ENCODE measurements at regions not wholly inside any gene's neighbourhood (a gene's known extent, or its start where the extent isn't known, plus 50 kb on each side); places are given as distances from the start of the nearest gene placed in this dataset.

DNA sequence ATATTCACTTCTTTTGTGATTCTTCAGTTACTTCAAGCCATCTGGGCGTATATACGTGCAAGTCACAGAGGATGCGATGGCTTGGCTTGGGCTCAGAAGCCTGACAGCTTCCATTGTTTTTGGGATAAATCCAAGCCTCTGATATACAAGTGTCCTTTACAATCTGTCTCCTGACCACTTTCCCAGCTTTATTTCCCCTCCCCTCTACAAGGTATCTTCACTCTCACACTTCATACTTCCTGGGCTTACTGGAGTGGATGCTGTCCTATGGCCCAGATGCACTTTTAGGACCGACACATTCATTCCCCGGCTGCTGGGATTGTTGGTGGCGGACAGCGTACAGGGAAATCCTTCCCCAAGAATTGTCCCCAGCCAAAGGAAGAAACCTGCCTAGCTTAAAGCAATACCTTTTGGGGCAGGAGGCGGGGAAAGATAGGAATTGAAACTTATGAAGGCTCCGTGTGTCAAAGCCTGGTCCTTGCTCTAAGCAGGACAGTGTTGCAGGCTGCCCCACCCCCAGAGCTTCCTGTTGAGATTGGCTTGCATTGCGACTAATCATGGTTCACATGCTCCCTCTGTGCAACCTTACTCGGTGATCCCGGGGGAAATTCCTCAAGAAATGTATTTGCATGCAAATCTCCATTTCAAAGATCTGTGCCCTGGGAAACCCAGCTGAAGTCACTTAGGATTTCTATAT is 802.9 kb upstream of the ID2 start:
- Histone ChIP-seq H3K27ac (ENCODE audit: low read length) (no peak overlapping the region), H3K4me2 (ENCODE audit: low read length) (no peak overlapping the region), H3K4me3 (ENCODE audit: low read length) (no peak overlapping the region), H4K20me1 (ENCODE audit: insufficient read depth) (no peaks in the 10 kb centered on the region), H2AFZ (ENCODE audit: low read depth, low read length) (no peak overlapping the region), H3F3A (ENCODE audit: insufficient read depth, low read length, poor library complexity, severe bottlenecking) (no peaks in the 10 kb centered on the region), H3K27me3 (ENCODE audit: insufficient read depth, low read depth, low read length) (no peaks in the 10 kb centered on the region), H3K9me2 (ENCODE audit: insufficient read depth, low read length) (no peaks in the 10 kb centered on the region), H3K9me3 (ENCODE audit: low read length) (no peaks in the 10 kb centered on the region), H3K79me2 (replicated peaks; ENCODE audit: insufficient read depth, low read length) (no peaks in the 10 kb centered on the region), H3K36me3 (ENCODE audit: insufficient read depth, low read length) (no peaks in the 10 kb centered on the region), H3K9ac (ENCODE audit: low read length) (no peak overlapping the region)
- no peak for TF ChIP-seq EP300 (conservative IDR thresholded peaks at IDR 0.05; ENCODE audit: poor library complexity, severe bottlenecking)
- TF ChIP-seq, protein P1, sequence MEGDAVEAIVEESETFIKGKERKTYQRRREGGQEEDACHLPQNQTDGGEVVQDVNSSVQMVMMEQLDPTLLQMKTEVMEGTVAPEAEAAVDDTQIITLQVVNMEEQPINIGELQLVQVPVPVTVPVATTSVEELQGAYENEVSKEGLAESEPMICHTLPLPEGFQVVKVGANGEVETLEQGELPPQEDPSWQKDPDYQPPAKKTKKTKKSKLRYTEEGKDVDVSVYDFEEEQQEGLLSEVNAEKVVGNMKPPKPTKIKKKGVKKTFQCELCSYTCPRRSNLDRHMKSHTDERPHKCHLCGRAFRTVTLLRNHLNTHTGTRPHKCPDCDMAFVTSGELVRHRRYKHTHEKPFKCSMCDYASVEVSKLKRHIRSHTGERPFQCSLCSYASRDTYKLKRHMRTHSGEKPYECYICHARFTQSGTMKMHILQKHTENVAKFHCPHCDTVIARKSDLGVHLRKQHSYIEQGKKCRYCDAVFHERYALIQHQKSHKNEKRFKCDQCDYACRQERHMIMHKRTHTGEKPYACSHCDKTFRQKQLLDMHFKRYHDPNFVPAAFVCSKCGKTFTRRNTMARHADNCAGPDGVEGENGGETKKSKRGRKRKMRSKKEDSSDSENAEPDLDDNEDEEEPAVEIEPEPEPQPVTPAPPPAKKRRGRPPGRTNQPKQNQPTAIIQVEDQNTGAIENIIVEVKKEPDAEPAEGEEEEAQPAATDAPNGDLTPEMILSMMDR (IDR thresholded peaks at IDR 0.05; ENCODE audit: poor library complexity, severe bottlenecking) = no peak
- no peak for TF ChIP-seq MXI1 (conservative IDR thresholded peaks at IDR 0.05; ENCODE audit: poor library complexity, severe bottlenecking)
- TF ChIP-seq, protein P2, sequence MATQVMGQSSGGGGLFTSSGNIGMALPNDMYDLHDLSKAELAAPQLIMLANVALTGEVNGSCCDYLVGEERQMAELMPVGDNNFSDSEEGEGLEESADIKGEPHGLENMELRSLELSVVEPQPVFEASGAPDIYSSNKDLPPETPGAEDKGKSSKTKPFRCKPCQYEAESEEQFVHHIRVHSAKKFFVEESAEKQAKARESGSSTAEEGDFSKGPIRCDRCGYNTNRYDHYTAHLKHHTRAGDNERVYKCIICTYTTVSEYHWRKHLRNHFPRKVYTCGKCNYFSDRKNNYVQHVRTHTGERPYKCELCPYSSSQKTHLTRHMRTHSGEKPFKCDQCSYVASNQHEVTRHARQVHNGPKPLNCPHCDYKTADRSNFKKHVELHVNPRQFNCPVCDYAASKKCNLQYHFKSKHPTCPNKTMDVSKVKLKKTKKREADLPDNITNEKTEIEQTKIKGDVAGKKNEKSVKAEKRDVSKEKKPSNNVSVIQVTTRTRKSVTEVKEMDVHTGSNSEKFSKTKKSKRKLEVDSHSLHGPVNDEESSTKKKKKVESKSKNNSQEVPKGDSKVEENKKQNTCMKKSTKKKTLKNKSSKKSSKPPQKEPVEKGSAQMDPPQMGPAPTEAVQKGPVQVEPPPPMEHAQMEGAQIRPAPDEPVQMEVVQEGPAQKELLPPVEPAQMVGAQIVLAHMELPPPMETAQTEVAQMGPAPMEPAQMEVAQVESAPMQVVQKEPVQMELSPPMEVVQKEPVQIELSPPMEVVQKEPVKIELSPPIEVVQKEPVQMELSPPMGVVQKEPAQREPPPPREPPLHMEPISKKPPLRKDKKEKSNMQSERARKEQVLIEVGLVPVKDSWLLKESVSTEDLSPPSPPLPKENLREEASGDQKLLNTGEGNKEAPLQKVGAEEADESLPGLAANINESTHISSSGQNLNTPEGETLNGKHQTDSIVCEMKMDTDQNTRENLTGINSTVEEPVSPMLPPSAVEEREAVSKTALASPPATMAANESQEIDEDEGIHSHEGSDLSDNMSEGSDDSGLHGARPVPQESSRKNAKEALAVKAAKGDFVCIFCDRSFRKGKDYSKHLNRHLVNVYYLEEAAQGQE (IDR thresholded peaks at IDR 0.05; ENCODE audit: borderline replicate concordance) = no peak
- TF ChIP-seq TAF1 (IDR thresholded peaks at IDR 0.05; ENCODE audit: low read depth) = no peak
- TF ChIP-seq SMC3 (conservative IDR thresholded peaks at IDR 0.05; ENCODE audit: poor library complexity) = no peak
- no peak for TF ChIP-seq RAD21 (conservative IDR thresholded peaks at IDR 0.05)
- no peak for TF ChIP-seq EZH2 (IDR thresholded peaks at IDR 0.05; ENCODE audit: borderline replicate concordance, insufficient read depth, low read length, poor library complexity, severe bottlenecking)

DNA sequence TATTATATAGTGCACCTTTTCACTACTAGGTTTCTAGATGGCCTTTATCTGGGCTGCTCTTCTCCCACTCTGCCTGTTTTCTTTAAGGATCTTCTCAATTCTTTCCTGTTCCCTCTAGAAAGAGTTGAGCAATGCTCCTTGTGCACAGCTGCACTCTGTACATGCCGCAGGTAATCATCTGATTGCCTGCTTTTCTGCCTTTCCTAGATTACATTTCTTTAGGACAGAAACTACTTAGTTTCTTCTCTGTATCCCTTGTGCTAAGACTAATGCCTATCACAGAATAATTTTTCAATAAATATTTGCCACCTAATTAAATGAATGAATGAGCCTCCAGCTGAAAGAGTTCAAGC is 802.4 kb upstream of the ID2 start:
- no peak overlapping the region for H2AFZ ChIP-seq (ENCODE audit: low read depth, low read length)
- H3K79me2 ChIP-seq (replicated peaks; ENCODE audit: insufficient read depth, low read length) = no peaks in the 10 kb centered on the region
- TF ChIP-seq EP300 (conservative IDR thresholded peaks at IDR 0.05; ENCODE audit: poor library complexity, severe bottlenecking) (no peak), MXI1 (conservative IDR thresholded peaks at IDR 0.05; ENCODE audit: poor library complexity, severe bottlenecking) (no peak), EZH2 (IDR thresholded peaks at IDR 0.05; ENCODE audit: borderline replicate concordance, insufficient read depth, low read length, poor library complexity, severe bottlenecking) (no peak), RAD21 (conservative IDR thresholded peaks at IDR 0.05) (no peak), POLR2AphosphoS5 (IDR thresholded peaks at IDR 0.05) (no peak)
- TF ChIP-seq, protein P1 (IDR thresholded peaks at IDR 0.05; ENCODE audit: poor library complexity, severe bottlenecking) = no peak
- TF ChIP-seq, protein P2 (IDR thresholded peaks at IDR 0.05; ENCODE audit: borderline replicate concordance) = no peak

More for the DNA sequence above, 802.4 kb upstream of the ID2 start:
- H3K4me2 ChIP-seq (ENCODE audit: low read length) = no peak overlapping the region
- H3K27ac ChIP-seq (ENCODE audit: low read length) = no peak overlapping the region
- no peaks in the 10 kb centered on the region for H3K27me3 ChIP-seq (ENCODE audit: insufficient read depth, low read depth, low read length)
- no peaks in the 10 kb centered on the region for H4K20me1 ChIP-seq (ENCODE audit: insufficient read depth)
- no peaks in the 10 kb centered on the region for H3K9me3 ChIP-seq (ENCODE audit: low read length)
- H3K9ac ChIP-seq (ENCODE audit: low read length) = no peak overlapping the region
- H3K36me3 ChIP-seq (ENCODE audit: insufficient read depth, low read length) = no peaks in the 10 kb centered on the region
- no peak overlapping the region for H3K4me3 ChIP-seq (ENCODE audit: low read length)
- no peaks in the 10 kb centered on the region for H3F3A ChIP-seq (ENCODE audit: insufficient read depth, low read length, poor library complexity, severe bottlenecking)
- H3K9me2 ChIP-seq (ENCODE audit: insufficient read depth, low read length) = no peaks in the 10 kb centered on the region

All from neural cell (in vitro differentiated cells).